ENCODE measurements at regions not wholly inside any gene's neighbourhood (a gene's known extent, or its start where the extent isn't known, plus 50 kb on each side); places are given as distances from the start of the nearest gene placed in this dataset.

DNA sequence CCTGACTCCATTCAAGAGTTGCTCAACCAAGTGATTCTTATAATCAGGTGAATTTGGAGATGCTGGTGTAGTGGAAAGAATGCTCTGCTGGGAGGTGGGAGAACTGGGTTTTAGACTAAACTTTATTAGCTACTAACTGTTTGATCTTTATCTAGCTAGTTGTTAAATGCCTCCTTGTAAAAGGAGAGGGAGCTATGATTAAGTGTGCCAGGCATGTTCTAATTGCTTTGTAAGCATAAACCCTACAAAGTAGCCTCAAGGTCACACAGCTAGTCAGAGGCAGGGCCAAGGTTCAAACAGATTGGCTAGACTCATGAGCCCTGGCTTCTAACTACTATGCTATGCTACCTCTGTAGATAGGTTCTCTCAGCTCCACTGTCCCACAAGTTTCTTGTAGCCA lies 105.5 kb downstream of the NXPE2 start:
- no peak for DNase-seq
- Histone ChIP-seq H3K4me1 (no peaks in the 10 kb centered on the region), H3K4me3 (no peak overlapping the region), H3K9me3 (no peaks in the 10 kb centered on the region), H3K36me3 (ENCODE audit: low read depth, missing control alignments) (no peaks in the 10 kb centered on the region), H3K27me3 (no peaks in the 10 kb centered on the region), H3K27ac (no peak overlapping the region)
- intact Hi-C loops (cut with DNase I; ENCODE audit: low total_unique reads), result no loop called here
- no peak for TF ChIP-seq POLR2A (IDR thresholded peaks at IDR 0.05)
- TF ChIP-seq, protein P1, sequence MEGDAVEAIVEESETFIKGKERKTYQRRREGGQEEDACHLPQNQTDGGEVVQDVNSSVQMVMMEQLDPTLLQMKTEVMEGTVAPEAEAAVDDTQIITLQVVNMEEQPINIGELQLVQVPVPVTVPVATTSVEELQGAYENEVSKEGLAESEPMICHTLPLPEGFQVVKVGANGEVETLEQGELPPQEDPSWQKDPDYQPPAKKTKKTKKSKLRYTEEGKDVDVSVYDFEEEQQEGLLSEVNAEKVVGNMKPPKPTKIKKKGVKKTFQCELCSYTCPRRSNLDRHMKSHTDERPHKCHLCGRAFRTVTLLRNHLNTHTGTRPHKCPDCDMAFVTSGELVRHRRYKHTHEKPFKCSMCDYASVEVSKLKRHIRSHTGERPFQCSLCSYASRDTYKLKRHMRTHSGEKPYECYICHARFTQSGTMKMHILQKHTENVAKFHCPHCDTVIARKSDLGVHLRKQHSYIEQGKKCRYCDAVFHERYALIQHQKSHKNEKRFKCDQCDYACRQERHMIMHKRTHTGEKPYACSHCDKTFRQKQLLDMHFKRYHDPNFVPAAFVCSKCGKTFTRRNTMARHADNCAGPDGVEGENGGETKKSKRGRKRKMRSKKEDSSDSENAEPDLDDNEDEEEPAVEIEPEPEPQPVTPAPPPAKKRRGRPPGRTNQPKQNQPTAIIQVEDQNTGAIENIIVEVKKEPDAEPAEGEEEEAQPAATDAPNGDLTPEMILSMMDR (IDR thresholded peaks at IDR 0.05), result no peak

DNA sequence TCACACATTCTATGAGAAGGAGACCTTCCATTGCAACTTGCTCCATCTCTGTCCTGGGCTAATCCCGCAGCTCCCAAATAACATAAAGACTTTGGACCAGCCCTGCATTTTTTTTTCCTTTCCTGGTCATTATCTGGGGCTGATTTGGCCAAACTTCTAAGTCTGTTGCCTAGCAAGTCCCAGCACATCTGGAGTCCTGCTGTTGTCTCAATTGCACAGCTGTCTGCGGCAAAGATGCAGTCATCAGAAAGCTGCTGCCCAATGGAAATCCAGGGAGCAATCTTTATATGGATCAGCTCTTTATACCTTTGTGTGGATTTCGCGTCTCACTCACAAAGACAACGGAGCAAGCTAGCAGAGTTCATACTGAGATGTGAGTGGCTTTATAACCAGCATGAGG lies 105.9 kb downstream of the NXPE2 start:
- Histone ChIP-seq H3K9me3 (no peaks in the 10 kb centered on the region), H3K4me3 (no peak overlapping the region), H3K27ac (no peak overlapping the region), H3K4me1 (no peaks in the 10 kb centered on the region), H3K27me3 (no peaks in the 10 kb centered on the region), H3K36me3 (ENCODE audit: low read depth, missing control alignments) (no peaks in the 10 kb centered on the region)
- 69 to 78% methylated on average over 5 of the region's 5 CpGs for WGBS, 2 donors
- TF ChIP-seq, protein P1 (IDR thresholded peaks at IDR 0.05), result no peak
- TF ChIP-seq POLR2A (IDR thresholded peaks at IDR 0.05), result no peak
- DNase-seq, result no peak
- intact Hi-C loops (cut with DNase I; ENCODE audit: low total_unique reads), result no loop called here

DNA sequence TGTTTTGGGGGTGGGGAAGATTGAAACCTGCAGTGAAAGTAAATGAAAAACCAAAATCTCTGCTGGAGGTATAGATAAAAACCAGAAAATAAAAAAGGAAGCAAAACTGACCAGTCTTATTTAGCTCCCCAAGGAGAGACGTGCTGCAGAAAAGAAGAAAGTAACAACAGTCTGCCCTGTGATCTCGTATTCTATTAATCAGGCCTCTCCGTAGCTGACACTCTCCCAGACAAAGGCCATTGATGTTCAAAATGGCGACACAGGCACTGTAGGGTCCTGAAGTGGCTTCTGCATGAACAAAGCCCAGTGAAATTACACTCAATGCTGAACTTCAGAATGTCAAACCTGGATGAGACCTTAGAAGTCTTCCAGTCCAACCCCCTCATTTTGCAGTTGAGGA lies 106.6 kb downstream of the NXPE2 start:
- 90 to 91% methylated on average over 4 of the region's 4 CpGs for WGBS, 2 donors
- H3K4me3 ChIP-seq, result no peak overlapping the region
- H3K27me3 ChIP-seq, result no peaks in the 10 kb centered on the region
- TF ChIP-seq, protein P1 (IDR thresholded peaks at IDR 0.05), result no peak
- TF ChIP-seq POLR2A (IDR thresholded peaks at IDR 0.05), result no peak
- H3K4me1 ChIP-seq, result no peaks in the 10 kb centered on the region
- H3K9me3 ChIP-seq, result no peaks in the 10 kb centered on the region
- intact Hi-C loops (cut with DNase I; ENCODE audit: low total_unique reads), result no loop called here
- no peak for DNase-seq
- H3K27ac ChIP-seq, result no peak overlapping the region
- no peaks in the 10 kb centered on the region for H3K36me3 ChIP-seq (ENCODE audit: low read depth, missing control alignments)

DNA sequence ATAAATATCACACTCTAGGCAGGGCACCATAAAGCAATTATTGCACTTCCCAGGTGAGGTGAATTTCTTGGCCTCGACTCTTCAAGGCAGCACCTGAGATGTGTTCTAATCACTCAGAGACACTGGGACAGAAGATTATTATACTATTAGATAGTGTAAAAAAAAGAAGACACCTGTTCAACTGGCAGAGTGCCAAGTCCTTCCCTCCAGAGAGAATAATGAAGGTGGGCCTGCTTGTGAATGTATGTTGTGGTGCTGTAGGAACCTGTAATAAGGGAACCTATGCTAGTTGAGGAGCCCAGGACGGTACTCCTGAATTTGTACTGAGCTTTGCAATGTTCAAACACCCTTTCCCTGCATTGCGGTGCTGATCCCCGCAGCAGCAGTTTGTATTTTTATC lies 107.5 kb downstream of the NXPE2 start:
- no peaks in the 10 kb centered on the region for H3K36me3 ChIP-seq (ENCODE audit: low read depth, missing control alignments)
- H3K4me1 ChIP-seq, result no peaks in the 10 kb centered on the region
- 88 to 91% methylated on average over 4 of the region's 4 CpGs for WGBS, 2 donors
- DNase-seq, result no peak
- no peak overlapping the region for H3K27ac ChIP-seq
- no peak overlapping the region for H3K4me3 ChIP-seq
- intact Hi-C loops (cut with DNase I; ENCODE audit: low total_unique reads), result no loop called here
- TF ChIP-seq POLR2A (IDR thresholded peaks at IDR 0.05), result no peak
- H3K27me3 ChIP-seq, result no peaks in the 10 kb centered on the region
- no peaks in the 10 kb centered on the region for H3K9me3 ChIP-seq

DNA sequence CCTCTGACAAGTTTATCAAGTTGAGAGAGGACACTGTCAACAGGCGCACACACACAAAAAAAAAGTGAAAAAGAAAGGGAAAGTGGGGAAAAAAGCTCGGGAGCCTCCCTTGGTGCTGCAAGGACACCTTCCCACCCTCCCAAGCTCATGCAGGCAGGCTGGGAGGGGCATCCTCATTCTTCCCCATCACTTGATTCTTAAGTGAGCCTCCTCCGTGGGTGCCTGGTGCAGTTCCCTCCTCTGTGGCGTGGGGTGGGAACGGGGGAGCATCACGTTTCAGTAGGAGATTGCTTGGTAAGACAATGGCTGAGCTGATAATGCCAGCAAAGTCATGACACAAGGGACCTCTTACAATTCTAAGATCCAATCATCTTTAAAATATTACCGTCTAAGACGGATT lies 108.8 kb downstream of the NXPE2 start:
- no peaks in the 10 kb centered on the region for H3K27me3 ChIP-seq
- intact Hi-C loops (cut with DNase I; ENCODE audit: low total_unique reads), result no loop called here
- H3K4me1 ChIP-seq, result no peaks in the 10 kb centered on the region
- H3K27ac ChIP-seq, result no peak overlapping the region
- DNase-seq, result no peak
- H3K4me3 ChIP-seq, result no peak overlapping the region
- 63 to 67% methylated on average over 7 to 8 of the region's 8 CpGs for WGBS, 2 donors
- no peak for TF ChIP-seq POLR2A (IDR thresholded peaks at IDR 0.05)
- TF ChIP-seq, protein P1 (IDR thresholded peaks at IDR 0.05), result no peak
- no peaks in the 10 kb centered on the region for H3K36me3 ChIP-seq (ENCODE audit: low read depth, missing control alignments)
- no peaks in the 10 kb centered on the region for H3K9me3 ChIP-seq

Data from testis (tissue), 2 donors.